ENCODE measurements at regions not wholly inside any gene's neighbourhood (a gene's known extent, or its start where the extent isn't known, plus 50 kb on each side); places are given as distances from the start of the nearest gene placed in this dataset.

- H3K36me3 ChIP-seq, result no peaks in the 10 kb centered on the region
- H3K27ac ChIP-seq, result no peak overlapping the region
- H3K4me3 ChIP-seq, result no peak overlapping the region
- no peaks in the 10 kb centered on the region for H3K9me3 ChIP-seq (replicated peaks)
- H3K27me3 ChIP-seq (replicated peaks), result no peaks in the 10 kb centered on the region
- H3K4me1 ChIP-seq (replicated peaks), result no peaks in the 10 kb centered on the region
- no peak for DNase-seq (ENCODE audit: low read depth in 1 of 2, low spot score in 2 of 2)
Measured at GRCh38 chr13:50257646-50258045, 242.4 kb downstream of the KCNRG start.

- Histone ChIP-seq H3K27me3 (replicated peaks) (no peaks in the 10 kb centered on the region), H3K4me1 (replicated peaks) (no peaks in the 10 kb centered on the region), H3K27ac (no peak overlapping the region), H3K4me3 (no peak overlapping the region), H3K9me3 (replicated peaks) (no peaks in the 10 kb centered on the region), H3K36me3 (no peaks in the 10 kb centered on the region)
- DNase-seq (ENCODE audit: low read depth in 1 of 2, low spot score in 2 of 2), result no peak
Measured at GRCh38 chr13:50261130-50261901, 246.1 kb downstream of the KCNRG start.

DNA sequence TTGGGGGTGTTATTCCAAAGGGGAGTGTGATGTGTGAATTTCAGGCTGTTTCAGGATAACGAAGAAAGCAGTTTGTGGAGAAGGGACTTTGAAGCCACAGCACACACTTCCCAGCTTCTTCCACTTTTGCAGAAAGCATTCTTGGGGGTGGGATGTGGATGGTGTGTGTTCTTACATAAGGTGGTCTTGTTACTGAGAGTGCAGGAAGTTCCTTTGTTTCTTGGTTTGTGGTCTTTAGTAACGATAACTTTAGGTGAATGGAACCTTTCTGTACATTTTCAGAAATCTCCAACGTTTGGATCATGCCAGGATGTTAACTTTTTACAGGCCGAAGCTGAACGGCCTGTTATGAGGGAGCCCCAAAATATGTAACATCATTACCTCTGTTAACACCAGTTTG lies 251.8 kb downstream of the KCNRG start:
- no peaks in the 10 kb centered on the region for H3K4me1 ChIP-seq (replicated peaks)
- H3K4me3 ChIP-seq, result no peak overlapping the region
- no peaks in the 10 kb centered on the region for H3K36me3 ChIP-seq
- no peak for DNase-seq (ENCODE audit: low read depth in 1 of 2, low spot score in 2 of 2)
- no peak overlapping the region for H3K27ac ChIP-seq
- no peaks in the 10 kb centered on the region for H3K9me3 ChIP-seq (replicated peaks)
- H3K27me3 ChIP-seq (replicated peaks), result no peaks in the 10 kb centered on the region

DNA sequence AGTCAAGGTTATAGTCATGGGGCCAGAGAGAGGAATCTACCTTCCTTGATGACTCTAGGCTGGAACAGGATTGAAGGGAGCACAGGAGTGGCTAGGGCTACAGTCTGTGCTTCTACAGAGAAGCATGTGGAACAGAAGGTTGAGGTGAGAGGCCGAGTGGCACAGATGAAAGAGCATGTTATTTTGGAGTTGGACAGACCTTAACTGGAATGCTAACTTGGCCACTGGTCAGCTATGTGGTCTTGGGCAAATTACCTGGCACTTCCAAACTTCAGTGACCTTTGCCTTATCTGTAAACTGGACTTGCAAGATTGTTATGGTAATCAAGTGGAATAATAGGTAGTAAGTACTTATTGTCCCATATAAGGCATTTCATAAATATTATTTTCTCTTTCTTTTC lies 252.7 kb downstream of the KCNRG start:
- H3K36me3 ChIP-seq, result no peaks in the 10 kb centered on the region
- no peak for DNase-seq (ENCODE audit: low read depth in 1 of 2, low spot score in 2 of 2)
- H3K27ac ChIP-seq, result no peak overlapping the region
- H3K4me3 ChIP-seq, result no peak overlapping the region
- no peaks in the 10 kb centered on the region for H3K27me3 ChIP-seq (replicated peaks)
- H3K9me3 ChIP-seq (replicated peaks), result no peaks in the 10 kb centered on the region
- H3K4me1 ChIP-seq (replicated peaks), result no peaks in the 10 kb centered on the region

DNA sequence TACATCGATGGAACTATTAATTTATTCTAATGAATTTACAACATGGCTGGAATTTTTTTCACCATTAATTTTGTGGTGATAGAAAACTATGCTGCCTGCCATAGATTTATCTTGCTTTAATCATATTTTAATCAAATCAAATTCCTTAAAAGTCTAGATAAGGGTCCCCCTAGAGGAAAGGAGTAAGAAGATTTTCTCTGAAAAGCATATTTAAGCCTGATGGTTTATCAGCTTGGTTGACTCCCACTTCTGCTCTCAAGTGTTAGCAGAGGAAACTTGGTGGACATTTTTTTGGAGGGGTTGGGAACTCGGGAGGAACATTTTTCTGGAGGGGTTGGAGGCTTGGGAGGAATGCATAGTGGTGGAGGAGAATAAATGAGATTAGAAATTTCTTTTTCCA lies 253.3 kb downstream of the KCNRG start:
- Histone ChIP-seq H3K27ac (no peak overlapping the region), H3K4me3 (no peak overlapping the region), H3K27me3 (replicated peaks) (no peaks in the 10 kb centered on the region), H3K4me1 (replicated peaks) (no peaks in the 10 kb centered on the region), H3K9me3 (replicated peaks) (no peaks in the 10 kb centered on the region), H3K36me3 (no peaks in the 10 kb centered on the region)
- DNase-seq (ENCODE audit: low read depth in 1 of 2, low spot score in 2 of 2), result no peak

DNA sequence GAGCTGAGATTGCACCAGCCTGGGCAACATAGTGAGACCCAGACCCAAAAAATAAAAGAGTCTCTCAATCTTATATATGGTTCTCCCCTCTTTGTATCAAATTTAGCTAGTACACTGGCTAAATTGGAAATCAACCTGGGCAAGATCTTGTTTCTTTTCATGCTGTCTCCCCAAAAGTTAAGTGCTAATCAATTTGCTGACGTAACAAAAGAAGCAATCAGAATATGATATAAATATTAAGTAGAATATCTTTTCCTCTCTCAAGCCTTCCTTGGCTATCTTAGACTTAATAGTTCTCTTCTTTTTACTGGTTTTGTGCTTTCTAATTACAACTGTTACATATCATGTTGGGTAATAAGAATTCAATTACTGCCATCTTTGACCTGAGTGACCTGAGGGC lies 258.9 kb downstream of the KCNRG start:
- no peaks in the 10 kb centered on the region for H3K36me3 ChIP-seq
- H3K27ac ChIP-seq, result no peak overlapping the region
- H3K9me3 ChIP-seq (replicated peaks), result no peaks in the 10 kb centered on the region
- no peak for DNase-seq (ENCODE audit: low read depth in 1 of 2, low spot score in 2 of 2)
- H3K27me3 ChIP-seq (replicated peaks), result no peaks in the 10 kb centered on the region
- H3K4me1 ChIP-seq (replicated peaks), result no peaks in the 10 kb centered on the region
- no peak overlapping the region for H3K4me3 ChIP-seq

GRCh38 chr13:50275392-50276063 lies 260.3 kb downstream of the KCNRG start:
- Histone ChIP-seq H3K36me3 (no peaks in the 10 kb centered on the region), H3K27me3 (replicated peaks) (no peaks in the 10 kb centered on the region), H3K4me1 (replicated peaks) (no peaks in the 10 kb centered on the region), H3K27ac (no peak overlapping the region), H3K9me3 (replicated peaks) (no peaks in the 10 kb centered on the region), H3K4me3 (no peak overlapping the region)
- DNase-seq (ENCODE audit: low read depth in 1 of 2, low spot score in 2 of 2), result no peak

DNA sequence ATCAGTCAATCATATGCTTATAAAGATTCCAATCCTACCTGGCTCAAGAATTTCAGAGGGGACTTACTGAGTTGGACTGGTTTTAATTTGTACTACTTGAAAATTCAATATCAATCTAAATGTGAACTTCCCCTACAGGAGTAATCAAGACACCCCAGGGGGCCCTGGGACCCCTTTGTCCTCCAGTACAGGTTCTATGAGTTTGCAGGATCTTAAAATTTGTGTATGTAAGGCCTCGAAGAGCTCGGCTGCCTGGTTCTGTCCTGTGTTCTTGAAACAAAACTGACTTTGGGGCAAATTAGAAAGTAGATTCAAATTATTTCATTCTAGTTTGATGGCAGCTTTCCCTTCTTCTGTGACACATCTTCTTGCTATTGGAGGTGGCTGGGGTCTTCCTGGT lies 261.3 kb downstream of the KCNRG start:
- H3K36me3 ChIP-seq, result no peaks in the 10 kb centered on the region
- no peak for DNase-seq (ENCODE audit: low read depth in 1 of 2, low spot score in 2 of 2)
- no peaks in the 10 kb centered on the region for H3K9me3 ChIP-seq (replicated peaks)

DNA sequence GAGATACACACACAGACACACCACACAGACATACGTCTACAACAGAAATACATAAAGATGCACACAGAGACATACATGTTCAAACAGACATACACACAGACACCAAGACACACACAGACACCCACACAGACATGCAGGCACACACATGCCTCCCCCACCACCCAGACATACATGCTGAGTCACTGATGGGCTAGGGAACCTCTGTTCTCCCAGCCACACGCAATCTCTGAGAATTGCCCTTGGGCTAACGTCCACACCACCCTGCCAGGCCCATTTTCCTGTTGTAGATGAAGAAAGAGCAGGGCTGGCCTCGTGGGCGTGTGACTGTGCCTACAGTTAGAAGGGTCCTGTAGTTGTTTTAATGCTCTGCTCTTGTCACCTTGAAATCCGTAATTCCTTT lies 261.9 kb downstream of the KCNRG start:
- Histone ChIP-seq H3K4me1 (replicated peaks) (no peaks in the 10 kb centered on the region), H3K27ac (no peak overlapping the region), H3K4me3 (no peak overlapping the region), H3K36me3 (no peaks in the 10 kb centered on the region), H3K27me3 (replicated peaks) (no peaks in the 10 kb centered on the region), H3K9me3 (replicated peaks) (no peaks in the 10 kb centered on the region)
- no peak for DNase-seq (ENCODE audit: low read depth in 1 of 2, low spot score in 2 of 2)

More for the DNA sequence above, 261.3 kb downstream of the KCNRG start:
- H3K27me3 ChIP-seq (replicated peaks), result no peaks in the 10 kb centered on the region
- no peak overlapping the region for H3K4me3 ChIP-seq
- H3K27ac ChIP-seq, result no peak overlapping the region
- H3K4me1 ChIP-seq (replicated peaks), result no peaks in the 10 kb centered on the region

DNA sequence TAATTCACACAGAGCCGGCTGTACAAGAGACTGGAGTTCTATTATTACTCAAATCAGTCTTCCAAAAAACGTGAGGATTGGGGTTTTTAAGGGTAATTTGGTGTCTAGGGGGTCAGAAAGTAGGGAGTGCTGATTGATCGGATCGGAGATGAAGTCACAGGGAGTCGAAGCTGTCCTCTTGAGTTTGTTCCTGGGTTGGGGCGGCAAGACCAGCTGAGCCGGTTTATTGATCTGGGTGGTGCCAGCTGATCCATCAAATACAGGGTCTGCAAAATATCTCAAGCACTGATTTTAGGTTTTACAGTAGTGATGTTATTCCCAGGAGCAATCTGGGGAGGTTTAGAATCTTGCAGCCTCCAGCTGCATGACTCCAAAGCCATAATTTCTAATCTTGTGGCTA lies 262.7 kb downstream of the KCNRG start:
- Histone ChIP-seq H3K4me3 (no peak overlapping the region), H3K27ac (no peak overlapping the region), H3K4me1 (replicated peaks) (no peaks in the 10 kb centered on the region), H3K36me3 (no peaks in the 10 kb centered on the region), H3K9me3 (replicated peaks) (no peaks in the 10 kb centered on the region), H3K27me3 (replicated peaks) (no peaks in the 10 kb centered on the region)
- no peak for DNase-seq (ENCODE audit: low read depth in 1 of 2, low spot score in 2 of 2)

- H3K4me1 ChIP-seq (replicated peaks), result no peaks in the 10 kb centered on the region
- no peaks in the 10 kb centered on the region for H3K9me3 ChIP-seq (replicated peaks)
- no peaks in the 10 kb centered on the region for H3K27me3 ChIP-seq (replicated peaks)
- DNase-seq (ENCODE audit: low read depth in 1 of 2, low spot score in 2 of 2), result no peak
- no peaks in the 10 kb centered on the region for H3K36me3 ChIP-seq
- no peak overlapping the region for H3K4me3 ChIP-seq
- H3K27ac ChIP-seq, result no peak overlapping the region
Measured at GRCh38 chr13:50280441-50280937, 265.2 kb downstream of the KCNRG start.

- no peaks in the 10 kb centered on the region for H3K27me3 ChIP-seq (replicated peaks)
- DNase-seq (ENCODE audit: low read depth in 1 of 2, low spot score in 2 of 2), result no peak
- H3K27ac ChIP-seq, result no peak overlapping the region
- no peaks in the 10 kb centered on the region for H3K4me1 ChIP-seq (replicated peaks)
- H3K4me3 ChIP-seq, result no peak overlapping the region
- no peaks in the 10 kb centered on the region for H3K9me3 ChIP-seq (replicated peaks)
- no peaks in the 10 kb centered on the region for H3K36me3 ChIP-seq
Measured at GRCh38 chr13:50282016-50282415, 266.8 kb downstream of the KCNRG start.

DNA sequence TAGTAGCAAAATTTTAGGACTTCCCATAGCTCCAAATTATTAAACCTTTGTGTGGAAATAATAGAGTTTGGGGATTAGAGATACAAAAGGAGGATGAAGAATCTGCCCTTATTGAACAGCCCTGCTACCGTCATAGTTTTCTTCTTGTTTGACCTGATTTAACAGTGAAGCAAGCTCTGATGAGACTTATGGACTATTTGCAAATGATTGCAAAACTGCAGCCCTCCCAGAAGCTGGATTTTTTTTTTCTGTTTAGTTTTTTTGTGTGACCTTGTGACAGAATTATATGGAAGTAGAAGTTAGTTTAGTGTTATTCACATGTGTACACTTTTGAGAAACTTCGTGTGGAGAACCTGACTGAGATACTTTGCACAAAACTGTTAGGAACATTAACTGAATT lies 267.8 kb downstream of the KCNRG start:
- no peak overlapping the region for H3K4me3 ChIP-seq
- H3K36me3 ChIP-seq, result no peaks in the 10 kb centered on the region
- no peak for DNase-seq (ENCODE audit: low read depth in 1 of 2, low spot score in 2 of 2)
- H3K27ac ChIP-seq, result no peak overlapping the region
- no peaks in the 10 kb centered on the region for H3K4me1 ChIP-seq (replicated peaks)
- H3K9me3 ChIP-seq (replicated peaks), result no peaks in the 10 kb centered on the region
- H3K27me3 ChIP-seq (replicated peaks), result no peaks in the 10 kb centered on the region

GRCh38 chr13:50284540-50284939 lies 269.3 kb downstream of the KCNRG start:
- H3K27ac ChIP-seq, result no peak overlapping the region
- no peaks in the 10 kb centered on the region for H3K36me3 ChIP-seq
- H3K9me3 ChIP-seq (replicated peaks), result no peaks in the 10 kb centered on the region
- H3K4me1 ChIP-seq (replicated peaks), result no peaks in the 10 kb centered on the region
- no peak for DNase-seq (ENCODE audit: low read depth in 1 of 2, low spot score in 2 of 2)
- no peak overlapping the region for H3K4me3 ChIP-seq
- no peaks in the 10 kb centered on the region for H3K27me3 ChIP-seq (replicated peaks)

Measured in SJSA1 (cell line).